Caco-2 (cell line): ENCODE measurements at regions not wholly inside any gene's neighbourhood (a gene's known extent, or its start where the extent isn't known, plus 50 kb on each side); places are given as distances from the start of the nearest gene placed in this dataset.

Experiments used
- BruUV-seq: library from RNA; stranded (reverse); fragments of 400-500 nt; replicated peaks from 2 replicates; lab custom pipeline; 2021; lab: Mats Ljungman, UMichigan
- CTCF ChIA-PET: fragments of 300-600 bp; sonication (Branson Sonifier 250); formaldehyde crosslinking; loops from one replicate; lab custom pipeline; 2022; ENCODE audit warnings: antibody characterized with exemption; lab: Charles Lee
- POLR2A ChIA-PET: fragments of 300-600 bp; sonication (Branson Sonifier 250); formaldehyde crosslinking; loops from one replicate; lab custom pipeline; 2022; ENCODE audit warnings: antibody characterized with exemption; lab: Charles Lee
- DNase-seq, 2 experiments: peaks; one replicate each; pipeline versions ENCODE4 v3.0.0 to v3.0.0-alpha.2; 2020 to 2022
- H3K27me3 ChIP-seq: replicated peaks from 2 replicates; pipeline ENCODE4 v1.6.0; 2011; ENCODE audit warnings: low read length; ENCODE audit not compliant: control insufficient read depth, insufficient read depth
- H3K36me3 ChIP-seq: 2 replicates; pipeline ENCODE4 v1.5.1; 2011; ENCODE audit warnings: low read length; ENCODE audit not compliant: control insufficient read depth, insufficient read depth
- H3K4me1 ChIP-seq: fragments of 250-450 bp; sonication (Bioruptor Pico); 2 replicates; pipeline ENCODE4 v1.5.1; 2020; ENCODE audit warnings: mild to moderate bottlenecking
- H3K4me3 ChIP-seq: 2 replicates; pipeline ENCODE4 v1.5.1; 2011; ENCODE audit warnings: low read depth, mild to moderate bottlenecking, control low read depth, low read length
- H3K9me3 ChIP-seq: fragments of 250-450 bp; sonication (Bioruptor Pico); 2 replicates; pipeline ENCODE4 v1.5.1; 2020; ENCODE audit warnings: mild to moderate bottlenecking, moderate library complexity
- H3K27ac Mint-ChIP-seq: one replicate; pipeline ENCODE4 v1.8.0; 2022; ENCODE audit warnings: mixed read lengths; ENCODE audit not compliant: unreplicated experiment
- H3K27me3 Mint-ChIP-seq: one replicate; pipeline ENCODE4 v1.8.0; 2022; ENCODE audit warnings: mixed read lengths; ENCODE audit not compliant: insufficient read depth, unreplicated experiment
- H3K36me3 Mint-ChIP-seq: one replicate; pipeline ENCODE4 v1.8.0; 2022; ENCODE audit warnings: mild to moderate bottlenecking, mixed read lengths; ENCODE audit not compliant: insufficient read depth, unreplicated experiment
- H3K4me1 Mint-ChIP-seq: one replicate; pipeline ENCODE4 v1.8.0; 2022; ENCODE audit warnings: low read depth, mixed read lengths; ENCODE audit not compliant: unreplicated experiment
- H3K4me3 Mint-ChIP-seq: one replicate; pipeline ENCODE4 v1.8.0; 2022; ENCODE audit warnings: mild to moderate bottlenecking, moderate library complexity, mixed read lengths; ENCODE audit not compliant: unreplicated experiment
- H3K9me3 Mint-ChIP-seq: one replicate; pipeline ENCODE4 v1.8.0; 2022; ENCODE audit warnings: mixed read lengths; ENCODE audit not compliant: unreplicated experiment
- CTCF ChIP-seq, 2 experiments: fragments of 200-600 bp in 1 of 2; IDR thresholded peaks; 1 replicate in 1 of 2; 2 replicates in 1 of 2; pipeline versions ENCODE4 v1.5.1 to v1.8.0; 2011 to 2022; ENCODE audit warnings: antibody characterized with exemption in 1 of 2, control low read depth in 1 of 2, inconsistent platforms in 1 of 2, low read depth in 1 of 2, low read length in 1 of 2, mild to moderate bottlenecking in 1 of 2, moderate library complexity in 1 of 2; ENCODE audit not compliant: insufficient read depth in 1 of 2, severe bottlenecking in 1 of 2, unreplicated experiment in 1 of 2
- intact Hi-C: fragments of 100-400 bp; cut with micrococcal nuclease; formaldehyde crosslinking; loops from one replicate; pipeline ENCODE4 v1.10.0; 2022; ENCODE audit not compliant: unreplicated experiment

GRCh38 chr7:91661727-91662126 is 218.8 kb downstream of the MTERF1 start:
- no peaks in the 10 kb centered on the region for H3K9me3 ChIP-seq
- H3K9me3 Mint-ChIP-seq = no peaks in the 10 kb centered on the region
- no peaks in the 10 kb centered on the region for H3K36me3 ChIP-seq
- no peak overlapping the region for H3K4me3 Mint-ChIP-seq
- H3K27me3 Mint-ChIP-seq = peaks cover 4% of the 10 kb centered on the region
- ChIA-PET POLR2A (no interaction called here), CTCF (no interaction called here)
- TF ChIP-seq CTCF (IDR thresholded peaks at IDR 0.05; ENCODE audit: insufficient read depth in 1 of 2, low read depth in 1 of 2, low read length in 1 of 2, severe bottlenecking in 1 of 2, unreplicated experiment in 1 of 2) = no peak
- H3K4me3 ChIP-seq = no peak overlapping the region
- H3K4me1 ChIP-seq = no peaks in the 10 kb centered on the region
- H3K36me3 Mint-ChIP-seq = no peaks in the 10 kb centered on the region
- no peak overlapping the region for H3K27ac Mint-ChIP-seq
- intact Hi-C loops = no loop called here
- no TSS peak for BruUV-seq
- H3K4me1 Mint-ChIP-seq = no peaks in the 10 kb centered on the region
- H3K27me3 ChIP-seq = no peaks in the 10 kb centered on the region
- DNase-seq = no peak

GRCh38 chr7:91668217-91668616 is 212.3 kb downstream of the MTERF1 start:
- no peak for TF ChIP-seq CTCF (IDR thresholded peaks at IDR 0.05; ENCODE audit: insufficient read depth in 1 of 2, low read depth in 1 of 2, low read length in 1 of 2, severe bottlenecking in 1 of 2, unreplicated experiment in 1 of 2)
- H3K4me3 Mint-ChIP-seq = no peak overlapping the region
- H3K27me3 ChIP-seq = no peaks in the 10 kb centered on the region
- no peak overlapping the region for H3K27ac Mint-ChIP-seq
- BruUV-seq = no TSS peak
- H3K4me1 ChIP-seq = no peaks in the 10 kb centered on the region
- no peak overlapping the region for H3K4me3 ChIP-seq
- H3K9me3 ChIP-seq = no peaks in the 10 kb centered on the region
- no peak for DNase-seq
- CTCF ChIA-PET = no interaction called here
- H3K27me3 Mint-ChIP-seq = no peaks in the 10 kb centered on the region
- intact Hi-C loops = no loop called here
- POLR2A ChIA-PET = no interaction called here
- H3K36me3 ChIP-seq = no peaks in the 10 kb centered on the region
- no peaks in the 10 kb centered on the region for H3K36me3 Mint-ChIP-seq
- H3K4me1 Mint-ChIP-seq = no peaks in the 10 kb centered on the region
- no peaks in the 10 kb centered on the region for H3K9me3 Mint-ChIP-seq

- no TSS peak for BruUV-seq
- Mint-ChIP-seq H3K9me3 (no peaks in the 10 kb centered on the region), H3K4me3 (no peak overlapping the region), H3K4me1 (no peaks in the 10 kb centered on the region), H3K36me3 (no peaks in the 10 kb centered on the region), H3K27me3 (no peaks in the 10 kb centered on the region), H3K27ac (no peak overlapping the region)
- Histone ChIP-seq H3K36me3 (no peaks in the 10 kb centered on the region), H3K27me3 (no peaks in the 10 kb centered on the region), H3K4me1 (no peaks in the 10 kb centered on the region), H3K4me3 (no peak overlapping the region), H3K9me3 (no peaks in the 10 kb centered on the region)
- no peak for TF ChIP-seq CTCF (IDR thresholded peaks at IDR 0.05; ENCODE audit: insufficient read depth in 1 of 2, low read depth in 1 of 2, low read length in 1 of 2, severe bottlenecking in 1 of 2, unreplicated experiment in 1 of 2)
- POLR2A ChIA-PET = no interaction called here
- no peak for DNase-seq
- intact Hi-C loops = no loop called here
- CTCF ChIA-PET = no interaction called here
Measured at GRCh38 chr7:91671245-91671644, 209.3 kb downstream of the MTERF1 start.
